HG02571 (cell line): ENCODE measurements at regions not wholly inside any gene's neighbourhood (a gene's known extent, or its start where the extent isn't known, plus 50 kb on each side); places are given as distances from the start of the nearest gene placed in this dataset.

ENCODE experiments used
- ATAC-seq: cut with Tn5 transposase; IDR thresholded peaks from one replicate; pipeline ENCODE4 v1.9.1; 2021; ENCODE audit warnings: mild to moderate bottlenecking, moderate library complexity; ENCODE audit not compliant: unreplicated experiment

- no peak for ATAC-seq
These were observed 438.3 kb downstream of the RFPL4B start for GRCh38 chr6:112785408-112785807.

DNA sequence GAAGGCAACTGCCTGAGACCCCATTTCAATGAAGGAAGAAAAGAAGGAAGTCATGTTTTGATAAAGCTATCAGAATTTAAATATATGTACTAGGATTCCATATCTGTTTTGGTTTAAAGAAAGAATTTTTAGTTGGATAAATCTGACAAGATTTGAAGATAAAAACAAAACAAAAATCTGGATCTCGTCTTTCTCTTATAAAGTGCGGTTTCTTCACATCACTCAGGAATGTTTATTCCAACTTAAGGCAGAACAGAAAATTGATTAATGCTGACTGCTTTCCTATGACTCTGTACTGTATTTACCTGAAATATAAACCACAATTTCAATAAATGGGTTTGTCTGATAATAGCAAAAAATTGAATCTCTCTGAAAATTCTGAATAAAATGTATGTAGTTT lies 439.7 kb downstream of the RFPL4B start:
- no peak for ATAC-seq

GRCh38 chr6:112787371-112787770 lies 440.2 kb downstream of the RFPL4B start:
- ATAC-seq: no peak

DNA sequence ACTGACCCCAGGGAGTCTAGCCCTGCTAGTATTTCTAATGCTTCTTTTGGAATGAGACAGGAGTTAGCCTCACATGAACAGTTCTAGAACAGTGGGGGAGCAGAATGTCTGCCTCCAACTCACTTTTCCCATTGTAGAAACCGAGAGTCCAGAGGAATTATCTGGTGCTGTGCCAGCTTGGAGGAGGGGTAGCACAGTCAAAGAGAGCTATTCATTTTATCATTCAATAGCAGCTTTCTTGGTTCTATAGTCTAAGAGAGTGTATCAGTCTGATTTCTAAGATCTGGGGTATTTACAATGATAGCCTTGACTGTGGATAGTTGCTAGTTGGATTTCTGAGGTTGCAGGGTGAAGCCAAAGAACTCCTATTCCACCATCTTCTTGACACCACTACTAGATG lies 448.2 kb downstream of the RFPL4B start:
- no peak for ATAC-seq

GRCh38 chr6:112796712-112797111 lies 449.6 kb downstream of the RFPL4B start:
- ATAC-seq: no peak

GRCh38 chr6:112799889-112800288 lies 452.8 kb downstream of the RFPL4B start:
- no peak for ATAC-seq

- ATAC-seq: no peak
These were observed 453.3 kb downstream of the RFPL4B start for GRCh38 chr6:112800439-112800838.

DNA sequence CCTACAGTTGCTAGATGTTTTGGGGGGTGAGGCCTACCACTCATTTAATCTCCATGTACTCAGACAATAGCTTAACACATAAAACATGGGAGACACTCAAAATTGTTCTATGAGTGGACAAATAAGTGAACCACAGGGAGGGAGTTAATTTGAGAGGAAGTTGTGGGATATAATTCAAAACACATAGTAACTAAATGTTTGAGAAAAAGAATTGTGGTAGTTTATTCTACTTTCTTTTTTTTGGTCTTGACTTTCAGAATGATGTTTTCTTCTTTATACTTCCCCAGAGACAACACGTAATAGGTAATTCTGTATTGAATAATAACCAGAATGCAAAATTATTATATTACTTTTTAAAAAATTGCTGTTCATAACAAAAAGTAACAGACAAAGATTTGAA lies 453.8 kb downstream of the RFPL4B start:
- ATAC-seq: no peak

DNA sequence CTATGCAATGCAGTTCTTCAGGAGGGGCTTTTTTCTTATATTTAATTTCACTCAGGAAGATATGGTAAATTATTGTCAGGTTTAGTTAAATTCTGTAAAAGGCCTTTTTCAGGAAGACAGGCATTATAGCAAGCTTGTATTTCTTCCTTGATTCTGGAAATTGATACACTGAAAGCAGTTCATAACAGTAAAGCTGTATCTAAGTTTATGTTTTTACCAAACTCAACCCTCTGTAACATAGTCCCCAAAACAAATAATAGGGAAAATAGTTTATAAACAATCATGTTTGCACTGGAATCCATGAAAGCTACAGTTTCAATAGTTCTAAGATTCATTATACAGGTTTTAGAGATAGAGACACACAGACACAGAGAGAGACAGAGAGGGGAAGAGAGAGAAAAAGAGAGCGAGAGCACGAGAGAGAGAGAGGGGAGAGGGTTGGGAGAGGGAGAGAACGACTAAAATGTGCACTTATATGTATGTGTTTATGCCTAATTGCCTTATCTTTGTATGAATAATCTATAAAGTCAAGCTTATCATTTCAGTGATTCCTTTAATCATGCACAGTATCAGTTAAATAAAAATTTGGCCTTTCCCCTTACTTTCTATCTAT lies 454.4 kb downstream of the RFPL4B start:
- no peak for ATAC-seq

DNA sequence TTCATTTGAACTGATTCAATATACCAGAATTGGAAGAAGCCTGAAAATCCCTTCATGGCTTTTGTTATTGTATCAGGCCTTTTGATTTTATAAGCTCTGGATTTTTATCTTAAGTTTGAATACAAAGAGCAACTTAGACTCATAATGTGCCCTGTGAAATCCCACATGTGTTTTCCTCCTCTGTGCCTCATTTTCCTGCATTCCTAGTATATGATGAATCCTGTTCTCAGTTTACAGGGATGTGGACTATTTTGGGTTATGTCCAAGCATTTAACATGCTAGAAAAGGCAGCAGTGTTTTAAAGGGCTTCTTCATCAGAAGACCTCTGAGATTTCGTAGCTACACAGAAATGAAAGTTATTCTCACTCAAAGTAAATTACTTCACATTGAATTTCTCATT lies 455.0 kb downstream of the RFPL4B start:
- ATAC-seq: no peak

- ATAC-seq: no peak
These were observed 457.7 kb downstream of the RFPL4B start for GRCh38 chr6:112804638-112805330.

DNA sequence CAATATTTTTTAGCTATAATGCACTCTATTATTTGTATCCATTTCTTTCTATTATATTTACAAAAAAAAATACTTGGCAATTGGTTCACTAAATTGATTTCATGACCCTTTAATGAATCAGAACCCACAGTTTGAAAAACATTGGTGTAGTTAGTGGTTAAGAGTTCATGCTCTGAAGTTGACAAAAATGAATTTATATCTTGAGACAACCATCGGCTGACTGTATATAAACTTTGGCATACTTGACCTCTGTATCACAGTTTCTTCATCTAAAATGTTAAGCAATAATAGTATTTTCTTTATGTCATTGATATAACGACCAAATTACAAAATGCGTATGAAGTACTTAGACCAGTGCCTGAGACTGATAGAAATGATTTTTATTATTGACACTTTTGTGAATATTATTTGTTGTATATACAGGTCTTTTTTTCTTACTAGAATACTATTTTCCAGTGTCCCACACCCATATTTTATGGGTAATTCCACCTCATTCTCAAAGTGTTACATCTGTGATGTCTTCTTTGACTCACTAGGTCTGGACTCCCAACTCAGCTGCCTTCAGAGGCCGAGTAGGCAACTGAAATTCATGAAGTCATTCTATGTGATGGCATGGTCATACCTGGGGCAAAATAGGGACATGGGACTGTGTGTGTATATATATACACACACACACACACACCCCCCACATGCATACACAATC lies 459.2 kb downstream of the RFPL4B start:
- ATAC-seq: no peak

DNA sequence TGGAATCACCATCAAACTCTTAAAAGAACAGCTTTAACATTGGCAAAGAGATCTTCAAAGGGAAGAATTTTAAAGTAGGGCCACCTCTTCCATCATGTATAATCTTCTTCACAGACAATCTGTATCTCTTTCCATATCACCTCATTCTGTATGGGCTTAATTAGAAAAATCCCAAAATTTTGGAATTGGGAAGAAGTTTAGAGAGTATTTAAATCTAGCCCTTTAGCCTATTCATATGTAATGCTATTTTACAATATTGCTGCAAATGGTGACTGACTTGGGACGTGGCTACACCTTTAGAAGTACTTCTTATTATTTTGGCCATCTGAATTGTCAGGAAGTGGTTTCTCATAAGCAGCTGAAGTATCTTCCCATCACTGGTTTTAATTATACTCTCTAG lies 474.3 kb downstream of the RFPL4B start:
- no peak for ATAC-seq

DNA sequence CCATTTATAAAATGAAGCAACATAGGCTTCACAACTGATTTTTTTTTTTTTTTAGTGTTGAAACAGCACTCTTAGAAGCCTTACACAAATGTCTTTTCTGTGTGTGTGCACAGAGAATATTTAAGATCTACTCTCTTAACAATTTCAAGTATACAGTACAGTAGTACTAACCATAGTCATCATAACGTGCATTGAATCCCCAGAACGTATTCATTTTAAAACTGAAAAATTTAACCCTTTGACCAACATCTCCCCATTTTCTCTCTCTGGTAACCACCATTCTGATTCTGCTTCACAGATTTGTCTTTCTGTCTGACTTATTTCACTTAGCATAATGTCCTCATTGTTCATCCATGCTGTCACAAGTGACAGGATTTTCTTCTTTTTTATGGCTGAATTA lies 475.6 kb downstream of the RFPL4B start:
- no peak for ATAC-seq

- ATAC-seq: no peak
These were observed 480.7 kb downstream of the RFPL4B start for GRCh38 chr6:112827793-112828192.

DNA sequence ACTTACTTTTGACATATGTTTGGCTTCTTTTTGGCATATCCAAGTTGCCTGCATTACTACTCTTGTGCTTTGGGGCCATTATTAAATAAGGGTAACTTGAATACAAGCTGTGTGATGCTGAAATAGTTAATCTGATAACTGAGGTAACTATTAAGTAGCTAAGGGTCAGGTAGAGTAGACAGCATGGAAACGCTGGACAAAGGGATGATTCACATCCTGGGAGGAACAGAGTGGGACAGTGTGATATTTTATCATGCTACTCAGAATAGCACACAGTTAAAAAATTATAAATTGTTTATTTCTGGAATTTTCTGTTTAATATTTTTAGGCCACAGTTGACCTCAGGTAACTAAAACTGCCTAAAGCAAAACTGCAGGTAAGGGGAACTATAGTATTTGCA lies 483.9 kb downstream of the RFPL4B start:
- no peak for ATAC-seq

DNA sequence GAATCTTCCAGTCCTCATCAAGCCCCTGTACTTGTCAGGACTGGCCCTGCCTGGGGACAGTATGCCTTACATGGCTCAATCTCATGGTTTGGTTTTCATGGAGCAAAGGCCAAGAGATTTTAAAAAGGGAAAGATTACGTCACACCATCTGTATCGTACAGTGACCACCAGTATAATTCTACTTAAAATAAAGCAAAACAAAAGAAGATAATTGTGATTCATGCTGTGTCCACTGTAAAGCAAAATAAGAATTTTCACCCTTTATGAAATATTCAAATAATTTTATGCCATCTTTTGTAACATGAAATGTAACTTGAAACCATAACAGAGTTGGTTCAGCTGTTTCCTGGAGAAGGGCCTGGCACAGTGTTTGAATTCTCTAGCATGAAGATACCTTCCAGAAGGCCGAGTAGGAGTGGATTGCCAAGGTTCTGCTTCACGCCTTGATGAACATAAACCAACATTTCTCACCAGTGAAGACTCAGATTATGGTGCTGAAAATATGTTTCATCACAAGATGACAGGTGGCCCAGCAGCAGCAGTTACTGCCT lies 486.5 kb downstream of the RFPL4B start:
- ATAC-seq: no peak

GRCh38 chr6:112835078-112835477 lies 487.9 kb downstream of the RFPL4B start:
- ATAC-seq: no peak

DNA sequence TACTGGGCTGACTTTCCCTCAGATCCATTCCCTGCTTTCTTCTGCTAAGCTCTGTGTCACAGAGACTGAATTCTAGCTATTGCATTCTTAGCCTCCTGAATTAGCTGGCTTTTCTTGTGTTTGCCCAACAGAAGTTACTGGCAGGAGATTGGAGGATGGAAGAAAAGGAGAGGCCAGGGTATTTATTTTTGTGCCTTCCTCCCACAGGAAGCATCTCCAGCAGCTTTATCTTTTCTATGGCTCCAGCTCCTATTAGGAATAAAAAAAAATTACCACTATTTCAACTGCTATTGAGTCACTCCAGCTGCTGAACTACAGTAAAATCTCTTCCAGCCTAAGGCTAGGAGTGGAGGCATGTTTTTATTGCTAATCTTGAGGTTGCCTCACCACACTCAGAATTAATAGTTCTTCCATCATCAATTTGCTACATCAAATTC lies 492.4 kb downstream of the RFPL4B start:
- ATAC-seq: no peak

GRCh38 chr6:112841553-112842329 lies 494.6 kb downstream of the RFPL4B start:
- no peak for ATAC-seq

DNA sequence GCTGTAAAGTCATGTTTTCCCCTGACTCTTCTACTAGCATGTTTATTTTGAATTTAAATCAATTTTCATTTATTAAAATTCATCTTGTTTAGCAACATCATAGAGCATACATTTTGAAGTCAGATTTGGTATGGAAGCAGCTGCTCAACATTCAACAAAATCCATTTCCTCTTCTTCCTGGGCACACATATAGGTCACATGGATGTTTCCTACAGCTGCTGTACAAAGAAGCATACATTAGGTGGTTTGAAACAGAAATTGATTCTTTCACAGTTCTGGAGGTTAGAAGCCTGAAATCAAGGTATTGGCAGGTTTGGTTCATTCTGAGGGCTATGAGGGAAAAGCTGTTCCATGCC lies 495.2 kb downstream of the RFPL4B start:
- ATAC-seq: no peak
